NCI-H2227 (cell line): ENCODE measurements at regions not wholly inside any gene's neighbourhood (a gene's known extent, or its start where the extent isn't known, plus 50 kb on each side); places are given as distances from the start of the nearest gene placed in this dataset.
"Not testable (repeated sequence)": the region's sequence is repeated elsewhere in the genome, so short reads cannot be mapped to it uniquely, and the experiment has no call there.

Experiments
- DNase-seq: peaks from one replicate; lab custom pipeline; 2025; ENCODE audit not compliant: unreplicated experiment; lab: John Stamatoyannopoulos, UW

GRCh38 chr7:153514032-153514431 lies 538.2 kb upstream of the DPP6 start:
- no peak for DNase-seq

GRCh38 chr7:153515359-153515758 lies 536.8 kb upstream of the DPP6 start:
- no peak for DNase-seq

- no peak for DNase-seq
Observed at GRCh38 chr7:153518201-153518984, 533.8 kb upstream of the DPP6 start.

- DNase-seq, result no peak
Observed at GRCh38 chr7:153521370-153521769, 530.8 kb upstream of the DPP6 start.

GRCh38 chr7:153522261-153522660 lies 529.9 kb upstream of the DPP6 start:
- no peak for DNase-seq

GRCh38 chr7:153523320-153524015 lies 528.7 kb upstream of the DPP6 start:
- DNase-seq, result no peak

GRCh38 chr7:153524070-153524601 lies 528.1 kb upstream of the DPP6 start:
- DNase-seq, result no peak

GRCh38 chr7:153529100-153529499 lies 523.1 kb upstream of the DPP6 start:
- no peak for DNase-seq

GRCh38 chr7:153529651-153530165 lies 522.5 kb upstream of the DPP6 start:
- no peak for DNase-seq

- no peak for DNase-seq
Observed at GRCh38 chr7:153530441-153530840, 521.8 kb upstream of the DPP6 start.

- no peak for DNase-seq
Observed at GRCh38 chr7:153532326-153532725, 519.9 kb upstream of the DPP6 start.

GRCh38 chr7:153537271-153537670 lies 514.9 kb upstream of the DPP6 start:
- DNase-seq, result no peak

GRCh38 chr7:153541903-153542302 lies 510.3 kb upstream of the DPP6 start:
- no peak for DNase-seq

GRCh38 chr7:153543232-153543631 lies 509.0 kb upstream of the DPP6 start:
- no peak for DNase-seq

GRCh38 chr7:153550173-153550572 lies 502.0 kb upstream of the DPP6 start:
- no peak for DNase-seq

GRCh38 chr7:153564391-153564790 lies 487.8 kb upstream of the DPP6 start:
- DNase-seq, result no peak

GRCh38 chr7:153566324-153566723 lies 485.9 kb upstream of the DPP6 start:
- DNase-seq, result no peak

- DNase-seq, result no peak
Observed at GRCh38 chr7:153567426-153567825, 484.8 kb upstream of the DPP6 start.

- DNase-seq, result not testable (repeated sequence)
Observed at GRCh38 chr7:153569520-153569919, 482.7 kb upstream of the DPP6 start.

GRCh38 chr7:153576096-153576495 lies 476.1 kb upstream of the DPP6 start:
- DNase-seq, result no peak

- DNase-seq, result no peak
Observed at GRCh38 chr7:153581419-153581818, 470.8 kb upstream of the DPP6 start.

GRCh38 chr7:153584132-153584531 lies 468.1 kb upstream of the DPP6 start:
- DNase-seq, result no peak
